Adrenal gland (tissue), 5 donors: ENCODE measurements at regions not wholly inside any gene's neighbourhood (a gene's known extent, or its start where the extent isn't known, plus 50 kb on each side); places are given as distances from the start of the nearest gene placed in this dataset.

Source experiments
- POLR2A ChIP-seq, 2 donors: fragments of 450-650 bp; IDR thresholded peaks; one replicate each; pipeline ENCODE4 v1.6.1; 2017; ENCODE audit warnings: antibody characterized with exemption in 2 of 2, mild to moderate bottlenecking in 2 of 2, moderate library complexity in 1 of 2
- TF ChIP-seq, protein P1 (sequence below), 6 experiments: fragments of 450-650 bp in 4 of 6; fragments of 200-600 bp in 2 of 6; sonication (generic) in 1 of 6; IDR thresholded peaks; 1 replicate in 5 of 6; 2 replicates in 1 of 6; pipeline versions ENCODE4 v1.5.1 to v1.8.0; 2016 to 2021; ENCODE audit warnings: antibody characterized with exemption in 6 of 6, mild to moderate bottlenecking in 2 of 6, moderate library complexity in 1 of 6
- donor health status: DM: no; HTN: no; CAD: no.

DNA sequence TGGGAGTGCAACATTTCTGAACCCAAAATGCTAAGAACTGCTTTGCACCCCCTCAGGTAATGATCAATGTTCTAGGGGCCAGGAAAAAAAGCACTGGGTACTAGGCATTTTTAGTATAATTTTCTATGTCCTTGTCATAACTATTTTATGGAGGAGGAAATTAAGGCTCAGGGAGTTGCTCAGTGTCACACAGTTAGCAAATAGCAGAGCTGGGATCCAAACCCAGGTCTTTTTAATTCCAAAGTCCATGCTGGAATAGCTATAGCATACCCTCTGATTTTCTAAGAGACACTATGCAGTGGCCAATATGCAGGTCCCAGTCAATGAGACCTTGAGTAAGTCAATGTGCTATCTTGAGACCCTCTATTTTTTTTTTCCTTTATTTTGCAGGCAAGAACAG lies 394.5 kb upstream of the USP24 start:
- TF ChIP-seq, protein P1, sequence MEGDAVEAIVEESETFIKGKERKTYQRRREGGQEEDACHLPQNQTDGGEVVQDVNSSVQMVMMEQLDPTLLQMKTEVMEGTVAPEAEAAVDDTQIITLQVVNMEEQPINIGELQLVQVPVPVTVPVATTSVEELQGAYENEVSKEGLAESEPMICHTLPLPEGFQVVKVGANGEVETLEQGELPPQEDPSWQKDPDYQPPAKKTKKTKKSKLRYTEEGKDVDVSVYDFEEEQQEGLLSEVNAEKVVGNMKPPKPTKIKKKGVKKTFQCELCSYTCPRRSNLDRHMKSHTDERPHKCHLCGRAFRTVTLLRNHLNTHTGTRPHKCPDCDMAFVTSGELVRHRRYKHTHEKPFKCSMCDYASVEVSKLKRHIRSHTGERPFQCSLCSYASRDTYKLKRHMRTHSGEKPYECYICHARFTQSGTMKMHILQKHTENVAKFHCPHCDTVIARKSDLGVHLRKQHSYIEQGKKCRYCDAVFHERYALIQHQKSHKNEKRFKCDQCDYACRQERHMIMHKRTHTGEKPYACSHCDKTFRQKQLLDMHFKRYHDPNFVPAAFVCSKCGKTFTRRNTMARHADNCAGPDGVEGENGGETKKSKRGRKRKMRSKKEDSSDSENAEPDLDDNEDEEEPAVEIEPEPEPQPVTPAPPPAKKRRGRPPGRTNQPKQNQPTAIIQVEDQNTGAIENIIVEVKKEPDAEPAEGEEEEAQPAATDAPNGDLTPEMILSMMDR (IDR thresholded peaks at IDR 0.05), result no peak
- TF ChIP-seq POLR2A (IDR thresholded peaks at IDR 0.05), result no peak
